Panc1 (cell line): ENCODE measurements at regions not wholly inside any gene's neighbourhood (a gene's known extent, or its start where the extent isn't known, plus 50 kb on each side); places are given as distances from the start of the nearest gene placed in this dataset.

ENCODE experiments used
- ATAC-seq: fragments of 200-7000 bp; cut with Tn5 transposase; 2 replicates; pipeline ENCODE4 v1.9.1; 2020; ENCODE audit warnings: mild to moderate bottlenecking, moderate library complexity
- BruUV-seq: library from RNA; stranded (reverse); fragments of 400-500 nt; replicated peaks from 2 replicates; lab custom pipeline; 2021; lab: Mats Ljungman, UMichigan
- CTCF ChIA-PET: fragments of 300-600 bp; sonication (Branson Sonifier 250); formaldehyde crosslinking; loops from one replicate; lab custom pipeline; 2022; ENCODE audit warnings: antibody characterized with exemption; lab: Charles Lee
- POLR2A ChIA-PET: fragments of 300-600 bp; sonication (Branson Sonifier 250); formaldehyde crosslinking; loops from one replicate; lab custom pipeline; 2022; ENCODE audit warnings: antibody characterized with exemption; lab: Charles Lee
- DNase-seq: peaks from one replicate; pipeline ENCODE4 v3.0.0-alpha.2; 2010; ENCODE audit warnings: low read depth, low spot score
- H3K27ac ChIP-seq: 2 replicates; pipeline ENCODE4 v1.5.1; 2011; ENCODE audit warnings: mild to moderate bottlenecking, low read length, inconsistent platforms
- H3K27me3 ChIP-seq: fragments of 200-500 bp; sonication (Bioruptor generic); 2 replicates; pipeline ENCODE4 v1.6.0; 2014; ENCODE audit warnings: low read length, inconsistent platforms; ENCODE audit not compliant: control insufficient read depth, insufficient read depth
- H3K36me3 ChIP-seq: fragments of 200-500 bp; sonication (Bioruptor generic); 2 replicates; pipeline ENCODE4 v1.5.1; 2014; ENCODE audit warnings: inconsistent platforms, mild to moderate bottlenecking, low read length, moderate library complexity; ENCODE audit not compliant: control insufficient read depth, insufficient read depth
- H3K4me1 ChIP-seq: 2 replicates; pipeline ENCODE4 v1.5.1; 2011; ENCODE audit warnings: inconsistent platforms, mild to moderate bottlenecking, low read length, moderate library complexity; ENCODE audit not compliant: control insufficient read depth, insufficient read depth
- H3K4me3 ChIP-seq, 2 experiments: 2 replicates each; pipeline ENCODE4 v1.5.1; 2011 to 2012; ENCODE audit warnings: low read depth in 2 of 2, low read length in 2 of 2, mild to moderate bottlenecking in 2 of 2, inconsistent platforms in 1 of 2, moderate library complexity in 1 of 2
- H3K9me3 ChIP-seq: fragments of 200-500 bp; sonication (Bioruptor generic); 2 replicates; pipeline ENCODE4 v1.5.1; 2014; ENCODE audit warnings: low read depth, mild to moderate bottlenecking, inconsistent platforms, low read length, moderate library complexity; ENCODE audit not compliant: control insufficient read depth, insufficient read depth
- CTCF ChIP-seq: fragments of 450-650 bp; IDR thresholded peaks from 2 replicates; pipeline ENCODE4 v1.5.1; 2017; ENCODE audit warnings: mild to moderate bottlenecking
- POLR2AphosphoS5 ChIP-seq: IDR thresholded peaks from 2 replicates; pipeline ENCODE4 v1.6.1; 2012; ENCODE audit warnings: mild to moderate bottlenecking, low read depth, low read length, moderate library complexity
- REST ChIP-seq, 2 experiments: IDR thresholded peaks; 2 replicates each; pipeline ENCODE4 v1.6.1; 2011 to 2012; ENCODE audit warnings: low read depth in 2 of 2, control low read depth in 1 of 2, low read length in 1 of 2, mild to moderate bottlenecking in 1 of 2, moderate library complexity in 1 of 2; ENCODE audit not compliant: insufficient read depth in 1 of 2
- SIN3A ChIP-seq: IDR thresholded peaks from 2 replicates; pipeline ENCODE4 v1.6.1; 2012; ENCODE audit warnings: low read depth, mild to moderate bottlenecking, low read length, moderate library complexity, borderline replicate concordance; ENCODE audit not compliant: insufficient read depth
- TCF7L2 ChIP-seq: IDR thresholded peaks from 2 replicates; pipeline ENCODE4 v1.6.1; 2011; ENCODE audit warnings: mild to moderate bottlenecking, low read depth, low read length, inconsistent platforms
- in situ Hi-C: cut with HindIII; loops from 2 replicates; pipeline ENCODE4 v1.10.0; 2016; ENCODE audit warnings: low sequenced_read_pairs, low pct_unique_long_range_greater_than_20kb
- intact Hi-C: fragments of 100-400 bp; cut with micrococcal nuclease; formaldehyde crosslinking; loops from one replicate; pipeline ENCODE4 v1.10.0; 2022; ENCODE audit not compliant: unreplicated experiment

GRCh38 chr6:156589281-156589680 is 187.9 kb upstream of the ARID1B start:
- intact Hi-C loops: no loop called here
- Histone ChIP-seq H3K4me1 (no peaks in the 10 kb centered on the region; the same call in 1 of the 2 replicates), H3K27me3 (peaks cover 2% of the 10 kb centered on the region; the same call in 1 of the 2 replicates), H3K4me3 (no peak overlapping the region), H3K9me3 (no peaks in the 10 kb centered on the region), H3K27ac (no peak overlapping the region), H3K36me3 (no peaks in the 10 kb centered on the region)
- TF ChIP-seq REST (IDR thresholded peaks at IDR 0.05; ENCODE audit: insufficient read depth in 1 of 2, low read depth in 2 of 2, low read length in 1 of 2) (no peak), POLR2AphosphoS5 (no peak), TCF7L2 (no peak), CTCF (no peak), SIN3A (no peak)
- no TSS peak for BruUV-seq
- ChIA-PET CTCF (interaction anchor here (0.6 kb wide), 1 partner anchor 18 kb away, joined by 4 read pairs; no protein-coding TSS in a partner anchor), POLR2A (interaction anchor here (0.7 kb wide), 2 partner anchors 25 to 745 kb away, joined by 5 to 7 read pairs; no protein-coding TSS in a partner anchor)
- in situ Hi-C loops: no loop called here
- no peak for ATAC-seq
- no peak for DNase-seq

GRCh38 chr6:156587751-156588301 is 189.4 kb upstream of the ARID1B start:
- intact Hi-C loops (no loop called here), in situ Hi-C loops (no loop called here)
- ChIA-PET CTCF (no interaction called here), POLR2A (no interaction called here)
- no peaks in the 10 kb centered on the region for H3K9me3 ChIP-seq
- H3K4me3 ChIP-seq: no peak overlapping the region
- no peak for ATAC-seq
- TF ChIP-seq POLR2AphosphoS5 (no peak), CTCF (no peak), SIN3A (no peak), TCF7L2 (no peak), REST (IDR thresholded peaks at IDR 0.05; ENCODE audit: insufficient read depth in 1 of 2, low read depth in 2 of 2, low read length in 1 of 2) (no peak)
- H3K27me3 ChIP-seq: no peaks in the 10 kb centered on the region
- H3K36me3 ChIP-seq: no peaks in the 10 kb centered on the region
- no TSS peak for BruUV-seq
- H3K27ac ChIP-seq: no peak overlapping the region
- no peaks in the 10 kb centered on the region; the same call in 1 of the 2 replicates for H3K4me1 ChIP-seq
- DNase-seq: no peak
